Tibial nerve (tissue), 4 donors: ENCODE measurements at regions not wholly inside any gene's neighbourhood (a gene's known extent, or its start where the extent isn't known, plus 50 kb on each side); places are given as distances from the start of the nearest gene placed in this dataset.

ENCODE experiments used
- DNase-seq, 2 donors: peaks; one replicate each; pipeline ENCODE4 v3.0.0-alpha.2; 2019; ENCODE audit warnings: low spot score in 2 of 2
- H3K27ac ChIP-seq, 4 donors: fragments of 200-600 bp; sonication (generic) in 3 of 4; one replicate each; pipeline ENCODE4 v1.5.1; 2017 to 2019; ENCODE audit warnings: mild to moderate bottlenecking in 1 of 4
- H3K27me3 ChIP-seq, 2 donors: fragments of 200-600 bp; sonication (generic) in 1 of 2; one replicate each; pipeline versions ENCODE4 v1.5.1 to v1.6.0; 2017 to 2019
- H3K36me3 ChIP-seq, 3 donors: fragments of 200-600 bp; sonication (generic); one replicate each; pipeline ENCODE4 v1.5.1; 2018 to 2019
- H3K4me1 ChIP-seq, 4 donors: fragments of 200-600 bp; sonication (generic) in 3 of 4; one replicate each; pipeline ENCODE4 v1.5.1; 2017 to 2019
- H3K4me3 ChIP-seq, 4 donors: fragments of 200-600 bp; sonication (generic) in 3 of 4; one replicate each; pipeline ENCODE4 v1.5.1; 2017 to 2019; ENCODE audit warnings: mild to moderate bottlenecking in 1 of 4, moderate library complexity in 1 of 4
- H3K9me3 ChIP-seq, 4 donors: fragments of 200-600 bp; sonication (generic) in 3 of 4; one replicate each; pipeline ENCODE4 v1.5.1; 2017 to 2019
- EP300 ChIP-seq, 2 donors: sonication (generic); formaldehyde crosslinking; IDR thresholded peaks; one replicate each; pipeline ENCODE4 v1.6.1; 2017; ENCODE audit warnings: antibody characterized with exemption in 2 of 2, mild to moderate bottlenecking in 1 of 2
- POLR2A ChIP-seq, 2 donors: fragments of 450-650 bp; IDR thresholded peaks; one replicate each; pipeline ENCODE4 v1.6.1; 2017; ENCODE audit warnings: antibody characterized with exemption in 2 of 2, mild to moderate bottlenecking in 2 of 2, moderate library complexity in 2 of 2
- WGBS, 2 donors: methylation state at CpG; one replicate each; pipeline ENCODE4 v1.1.5; 2018; 5-methylcytosine and 5-hydroxymethylcytosine counted together
- TF ChIP-seq, protein P1 (sequence below), 5 experiments: fragments of 200-600 bp in 3 of 5; fragments of 450-650 bp in 2 of 5; sonication (generic) in 3 of 5; IDR thresholded peaks; one replicate each; pipeline ENCODE4 v1.5.1; 2016 to 2019; ENCODE audit warnings: antibody characterized with exemption in 5 of 5, mild to moderate bottlenecking in 3 of 5, moderate library complexity in 2 of 5

- peaks cover 0 to 16% (median 4%) of the 10 kb centered on the region in 4 donors for H3K4me1 ChIP-seq
- no peaks in the 10 kb centered on the region for H3K9me3 ChIP-seq
- H3K4me3 ChIP-seq = no peak overlapping the region
- DNase-seq = peak; percentile 67 to 96
- WGBS, 2 donors = 23 to 27% methylated on average over 8 of the region's 8 CpGs
- TF ChIP-seq, protein P1, sequence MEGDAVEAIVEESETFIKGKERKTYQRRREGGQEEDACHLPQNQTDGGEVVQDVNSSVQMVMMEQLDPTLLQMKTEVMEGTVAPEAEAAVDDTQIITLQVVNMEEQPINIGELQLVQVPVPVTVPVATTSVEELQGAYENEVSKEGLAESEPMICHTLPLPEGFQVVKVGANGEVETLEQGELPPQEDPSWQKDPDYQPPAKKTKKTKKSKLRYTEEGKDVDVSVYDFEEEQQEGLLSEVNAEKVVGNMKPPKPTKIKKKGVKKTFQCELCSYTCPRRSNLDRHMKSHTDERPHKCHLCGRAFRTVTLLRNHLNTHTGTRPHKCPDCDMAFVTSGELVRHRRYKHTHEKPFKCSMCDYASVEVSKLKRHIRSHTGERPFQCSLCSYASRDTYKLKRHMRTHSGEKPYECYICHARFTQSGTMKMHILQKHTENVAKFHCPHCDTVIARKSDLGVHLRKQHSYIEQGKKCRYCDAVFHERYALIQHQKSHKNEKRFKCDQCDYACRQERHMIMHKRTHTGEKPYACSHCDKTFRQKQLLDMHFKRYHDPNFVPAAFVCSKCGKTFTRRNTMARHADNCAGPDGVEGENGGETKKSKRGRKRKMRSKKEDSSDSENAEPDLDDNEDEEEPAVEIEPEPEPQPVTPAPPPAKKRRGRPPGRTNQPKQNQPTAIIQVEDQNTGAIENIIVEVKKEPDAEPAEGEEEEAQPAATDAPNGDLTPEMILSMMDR (IDR thresholded peaks at IDR 0.05) = peak; percentile 55 to 83 (median 62)
- TF ChIP-seq EP300 (IDR thresholded peaks at IDR 0.05) (peak in 1 of 2 donors; percentile 29), POLR2A (IDR thresholded peaks at IDR 0.05) (no peak)
- no peak overlapping the region for H3K27ac ChIP-seq
- H3K36me3 ChIP-seq = no peaks in the 10 kb centered on the region
- H3K27me3 ChIP-seq = no peaks in the 10 kb centered on the region
Measured at GRCh38 chr5:158174918-158175851, 316.2 kb upstream of the CLINT1 start.

DNA sequence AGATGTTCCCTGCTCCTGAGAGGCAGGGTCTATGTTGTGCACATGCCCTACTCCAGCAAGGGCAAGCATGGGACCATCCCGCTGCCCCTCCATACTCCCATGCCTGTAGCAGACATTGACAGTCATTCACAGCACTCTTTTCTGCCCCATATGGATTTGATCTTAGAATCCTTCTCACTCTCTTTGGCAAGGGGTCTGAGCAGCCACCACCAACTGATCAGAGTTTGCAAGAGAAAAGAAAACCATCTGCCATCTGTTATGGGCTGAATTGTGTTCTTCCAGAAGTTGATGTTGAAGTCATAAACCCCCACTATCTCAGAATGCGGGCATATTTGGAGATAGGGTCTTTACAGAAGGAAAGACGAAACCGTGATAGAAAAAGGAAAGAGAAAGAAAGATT, 315.1 kb upstream of the CLINT1 start:
- no peaks in the 10 kb centered on the region for H3K27me3 ChIP-seq
- no peaks in the 10 kb centered on the region for H3K36me3 ChIP-seq
- peaks cover 0 to 16% (median 4%) of the 10 kb centered on the region in 4 donors for H3K4me1 ChIP-seq
- 96 to 98% methylated on average over 4 of the region's 4 CpGs for WGBS, 2 donors
- no peaks in the 10 kb centered on the region for H3K9me3 ChIP-seq
- TF ChIP-seq POLR2A (IDR thresholded peaks at IDR 0.05) (no peak), EP300 (IDR thresholded peaks at IDR 0.05) (no peak)
- TF ChIP-seq, protein P1 (IDR thresholded peaks at IDR 0.05) = no peak
- DNase-seq = no peak
- H3K27ac ChIP-seq = no peak overlapping the region
- H3K4me3 ChIP-seq = no peak overlapping the region

DNA sequence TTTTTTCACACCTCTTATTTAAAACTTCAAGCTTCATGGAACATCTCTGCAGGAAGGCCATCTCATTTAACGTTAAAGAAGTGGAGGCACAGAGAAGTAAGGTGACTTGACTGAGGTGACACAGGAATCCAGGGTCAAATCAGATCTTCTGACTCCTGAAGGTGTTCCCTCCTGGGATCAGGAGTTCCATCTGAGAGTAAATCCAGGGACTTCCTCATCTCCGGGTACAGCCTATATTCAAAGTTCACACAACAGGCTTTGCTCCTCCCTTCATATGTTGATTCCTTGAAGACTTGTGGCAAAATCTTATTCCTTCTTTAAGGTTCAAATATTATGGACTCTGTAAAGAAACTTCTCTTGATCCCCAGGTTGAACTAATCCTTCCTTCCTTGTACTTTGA, 313.1 kb upstream of the CLINT1 start:
- no peak overlapping the region for H3K4me3 ChIP-seq
- no peaks in the 10 kb centered on the region for H3K27me3 ChIP-seq
- TF ChIP-seq EP300 (IDR thresholded peaks at IDR 0.05) (no peak), POLR2A (IDR thresholded peaks at IDR 0.05) (no peak)
- TF ChIP-seq, protein P1 (IDR thresholded peaks at IDR 0.05) = no peak
- no peaks in the 10 kb centered on the region for H3K36me3 ChIP-seq
- WGBS, 2 donors = 93 to 96% methylated on average over 2 of the region's 2 CpGs
- H3K9me3 ChIP-seq = no peaks in the 10 kb centered on the region
- H3K4me1 ChIP-seq = peaks cover 0 to 16% (median 4%) of the 10 kb centered on the region in 4 donors
- no peak overlapping the region for H3K27ac ChIP-seq
- DNase-seq = no peak

DNA sequence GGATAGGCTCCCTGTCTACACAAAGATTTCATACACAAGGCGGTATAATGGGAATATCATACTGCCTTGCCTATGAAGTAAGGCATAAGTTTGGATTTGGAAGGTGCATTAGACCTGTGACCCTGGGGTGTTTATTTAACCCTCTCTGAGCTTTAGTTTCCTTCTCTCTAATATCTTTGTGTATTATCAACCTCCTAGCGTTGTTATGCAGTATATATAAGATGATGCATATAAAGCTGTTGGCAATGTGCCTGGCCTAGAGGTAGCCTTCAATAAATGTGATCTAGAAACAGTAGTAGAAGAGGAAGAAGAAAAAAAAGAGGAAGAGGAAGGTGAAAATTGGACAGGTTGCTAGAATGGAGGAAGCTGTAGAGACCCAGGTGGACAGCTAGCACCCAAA, 311.6 kb upstream of the CLINT1 start:
- Histone ChIP-seq H3K9me3 (no peaks in the 10 kb centered on the region), H3K36me3 (no peaks in the 10 kb centered on the region), H3K27ac (no peak overlapping the region), H3K27me3 (no peaks in the 10 kb centered on the region), H3K4me1 (peaks cover 0 to 8% (median 3%) of the 10 kb centered on the region in 4 donors), H3K4me3 (no peak overlapping the region)
- no peak for DNase-seq
- 89% methylated on average over 2 of the region's 2 CpGs for WGBS, 2 donors
- TF ChIP-seq EP300 (IDR thresholded peaks at IDR 0.05) (no peak), POLR2A (IDR thresholded peaks at IDR 0.05) (no peak)
- TF ChIP-seq, protein P1 (IDR thresholded peaks at IDR 0.05) = no peak

DNA sequence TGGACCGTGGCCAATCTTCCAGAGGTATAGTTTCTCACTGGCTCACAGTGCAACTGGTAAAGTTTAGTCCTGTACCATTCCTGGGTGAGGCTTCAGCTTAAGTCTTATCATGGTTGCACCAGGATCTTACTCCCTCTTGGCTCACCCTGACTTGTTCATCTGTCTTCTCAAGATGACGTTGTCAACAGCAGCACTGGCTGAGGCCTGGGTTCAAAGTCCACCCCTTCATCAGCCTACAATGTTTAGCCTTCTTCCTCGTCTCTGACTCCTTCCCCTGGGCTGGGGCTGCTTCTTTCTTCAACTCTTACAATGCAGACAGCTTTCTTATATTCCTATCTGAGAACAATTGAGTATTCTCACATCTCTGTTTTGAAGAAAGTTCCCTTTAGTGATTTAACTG, 311.1 kb upstream of the CLINT1 start:
- WGBS, 2 donors = 66 to 77% methylated on average over 3 of the region's 3 CpGs
- no peaks in the 10 kb centered on the region for H3K27me3 ChIP-seq
- H3K9me3 ChIP-seq = no peaks in the 10 kb centered on the region
- no peak overlapping the region for H3K4me3 ChIP-seq
- no peak overlapping the region for H3K27ac ChIP-seq
- no peaks in the 10 kb centered on the region for H3K36me3 ChIP-seq
- peaks cover 0 to 4% (median under 1%) of the 10 kb centered on the region in 4 donors for H3K4me1 ChIP-seq
- TF ChIP-seq EP300 (IDR thresholded peaks at IDR 0.05) = no peak
- TF ChIP-seq, protein P1 (IDR thresholded peaks at IDR 0.05) = no peak
- TF ChIP-seq POLR2A (IDR thresholded peaks at IDR 0.05) = no peak
- no peak for DNase-seq
